ENCODE measurements at regions not wholly inside any gene's neighbourhood (a gene's known extent, or its start where the extent isn't known, plus 50 kb on each side); places are given as distances from the start of the nearest gene placed in this dataset.

- H3K36me3 ChIP-seq (ENCODE audit: control insufficient read depth, insufficient read depth, low read length): no peaks in the 10 kb centered on the region
- H3K4me3 ChIP-seq (ENCODE audit: low read depth, low read length): no peak overlapping the region
- TF ChIP-seq, protein P1, sequence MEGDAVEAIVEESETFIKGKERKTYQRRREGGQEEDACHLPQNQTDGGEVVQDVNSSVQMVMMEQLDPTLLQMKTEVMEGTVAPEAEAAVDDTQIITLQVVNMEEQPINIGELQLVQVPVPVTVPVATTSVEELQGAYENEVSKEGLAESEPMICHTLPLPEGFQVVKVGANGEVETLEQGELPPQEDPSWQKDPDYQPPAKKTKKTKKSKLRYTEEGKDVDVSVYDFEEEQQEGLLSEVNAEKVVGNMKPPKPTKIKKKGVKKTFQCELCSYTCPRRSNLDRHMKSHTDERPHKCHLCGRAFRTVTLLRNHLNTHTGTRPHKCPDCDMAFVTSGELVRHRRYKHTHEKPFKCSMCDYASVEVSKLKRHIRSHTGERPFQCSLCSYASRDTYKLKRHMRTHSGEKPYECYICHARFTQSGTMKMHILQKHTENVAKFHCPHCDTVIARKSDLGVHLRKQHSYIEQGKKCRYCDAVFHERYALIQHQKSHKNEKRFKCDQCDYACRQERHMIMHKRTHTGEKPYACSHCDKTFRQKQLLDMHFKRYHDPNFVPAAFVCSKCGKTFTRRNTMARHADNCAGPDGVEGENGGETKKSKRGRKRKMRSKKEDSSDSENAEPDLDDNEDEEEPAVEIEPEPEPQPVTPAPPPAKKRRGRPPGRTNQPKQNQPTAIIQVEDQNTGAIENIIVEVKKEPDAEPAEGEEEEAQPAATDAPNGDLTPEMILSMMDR (IDR thresholded peaks at IDR 0.05; ENCODE audit: insufficient read depth, low read length, severe bottlenecking): no peak
- peaks cover 1% of the 10 kb centered on the region for H3K27me3 ChIP-seq (ENCODE audit: control insufficient read depth, insufficient read depth, low read length)
- DNase-seq (ENCODE audit: low read depth) (no peak), FAIRE-seq (no peak)
Measured at GRCh38 chr5:72633041-72633445, 125.8 kb upstream of the ZNF366 start.

DNA sequence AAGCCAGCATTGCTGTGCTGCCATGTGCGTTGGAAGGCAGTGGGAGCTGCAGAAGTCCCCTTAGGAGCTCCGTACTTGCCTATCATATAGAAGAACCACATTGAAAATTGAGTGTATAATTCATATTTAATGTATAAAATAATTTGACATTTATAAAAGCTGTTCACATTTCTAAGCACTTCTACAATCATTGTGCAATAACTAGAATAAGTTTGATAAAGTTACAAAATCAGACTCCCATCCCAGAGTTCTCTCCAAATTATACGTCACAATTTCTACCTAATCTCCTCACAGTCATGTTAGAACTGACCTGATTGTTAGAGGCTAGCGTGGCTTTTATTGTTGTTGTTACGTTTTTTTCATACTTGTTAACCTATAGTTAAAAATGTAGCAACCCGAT is 123.5 kb upstream of the ZNF366 start:
- peaks cover 1% of the 10 kb centered on the region for H3K27me3 ChIP-seq (ENCODE audit: control insufficient read depth, insufficient read depth, low read length)
- TF ChIP-seq, protein P1 (IDR thresholded peaks at IDR 0.05; ENCODE audit: insufficient read depth, low read length, severe bottlenecking): no peak
- H3K4me3 ChIP-seq (ENCODE audit: low read depth, low read length): no peak overlapping the region
- DNase-seq (ENCODE audit: low read depth) (no peak), FAIRE-seq (no peak)
- no peaks in the 10 kb centered on the region for H3K36me3 ChIP-seq (ENCODE audit: control insufficient read depth, insufficient read depth, low read length)

DNA sequence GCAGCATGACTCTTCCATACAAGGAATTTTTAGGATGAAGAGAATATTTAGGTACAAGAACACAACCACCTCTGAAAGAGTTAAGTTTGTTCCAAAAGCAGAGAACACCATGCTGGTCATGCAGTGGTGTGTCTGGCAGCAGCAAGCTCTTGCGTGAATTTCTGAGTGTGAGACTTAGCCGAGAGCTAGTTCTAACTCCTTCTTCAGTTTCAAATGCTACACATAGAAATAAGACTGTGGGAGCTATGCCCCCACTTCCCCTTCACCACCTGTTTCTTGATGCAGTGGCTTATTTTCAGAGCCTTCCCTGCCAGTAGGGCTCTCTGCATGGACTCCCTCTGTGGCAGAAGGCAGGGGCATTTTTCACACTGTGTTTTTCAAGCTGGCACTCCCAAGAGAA is 122.9 kb upstream of the ZNF366 start:
- no peak for DNase-seq (ENCODE audit: low read depth)
- no peaks in the 10 kb centered on the region for H3K36me3 ChIP-seq (ENCODE audit: control insufficient read depth, insufficient read depth, low read length)
- peaks cover 1% of the 10 kb centered on the region for H3K27me3 ChIP-seq (ENCODE audit: control insufficient read depth, insufficient read depth, low read length)
- H3K4me3 ChIP-seq (ENCODE audit: low read depth, low read length): no peak overlapping the region
- no peak for FAIRE-seq
- TF ChIP-seq, protein P1 (IDR thresholded peaks at IDR 0.05; ENCODE audit: insufficient read depth, low read length, severe bottlenecking): no peak

DNA sequence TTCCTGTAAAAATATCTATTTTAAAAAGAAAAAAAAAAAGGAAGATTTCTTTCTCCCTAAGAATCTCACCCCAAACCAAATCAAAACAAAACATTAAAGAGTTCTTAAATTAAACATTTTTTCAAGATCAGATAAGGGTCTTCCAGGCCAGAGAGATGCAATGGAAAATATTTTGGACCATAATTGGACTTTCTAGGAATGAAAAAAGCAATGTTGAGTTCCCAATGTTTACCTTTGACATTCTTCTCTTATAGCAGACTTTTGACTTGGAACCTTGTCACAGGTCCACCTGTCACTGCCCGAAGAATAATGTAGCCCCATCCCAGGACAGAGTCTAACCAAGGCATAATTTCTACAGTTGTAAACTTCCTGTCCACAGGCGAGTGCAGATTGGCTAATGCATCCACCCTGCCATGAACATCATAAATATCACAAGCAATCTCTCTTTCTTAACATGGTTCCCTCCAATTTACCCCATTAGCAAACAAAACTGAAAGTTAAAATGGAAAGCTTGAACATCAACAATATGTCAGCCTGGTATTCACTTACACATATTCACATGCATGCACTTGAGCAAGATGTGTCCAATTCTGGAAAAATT is 121.7 kb upstream of the ZNF366 start:
- TF ChIP-seq, protein P1 (IDR thresholded peaks at IDR 0.05; ENCODE audit: insufficient read depth, low read length, severe bottlenecking): no peak
- Histone ChIP-seq H3K36me3 (ENCODE audit: control insufficient read depth, insufficient read depth, low read length) (no peaks in the 10 kb centered on the region), H3K27me3 (ENCODE audit: control insufficient read depth, insufficient read depth, low read length) (peaks cover 1% of the 10 kb centered on the region), H3K4me3 (ENCODE audit: low read depth, low read length) (no peak overlapping the region)
- FAIRE-seq: no peak
- DNase-seq (ENCODE audit: low read depth): no peak

DNA sequence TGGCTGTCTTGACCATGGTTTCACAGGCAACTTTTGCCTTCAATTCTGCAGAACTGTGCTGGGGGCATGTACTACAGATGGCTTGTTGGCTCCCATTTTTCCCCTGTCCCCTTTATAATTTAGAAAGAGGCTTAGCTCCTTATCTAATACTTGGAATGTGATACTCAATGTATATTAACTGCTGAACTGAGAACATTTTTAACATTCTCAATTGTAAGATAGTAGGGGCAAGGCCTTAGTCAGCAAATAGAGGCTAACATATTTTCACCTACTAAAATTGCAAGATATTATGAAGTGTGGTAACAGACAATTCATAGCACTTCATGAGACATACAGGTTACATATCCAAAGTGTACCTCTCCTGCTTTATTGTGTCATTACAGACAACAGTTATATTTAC is 118.1 kb upstream of the ZNF366 start:
- TF ChIP-seq, protein P1 (IDR thresholded peaks at IDR 0.05; ENCODE audit: insufficient read depth, low read length, severe bottlenecking): no peak
- DNase-seq (ENCODE audit: low read depth): no peak
- H3K36me3 ChIP-seq (ENCODE audit: control insufficient read depth, insufficient read depth, low read length): no peaks in the 10 kb centered on the region
- no peak for FAIRE-seq
- no peak overlapping the region for H3K4me3 ChIP-seq (ENCODE audit: low read depth, low read length)
- H3K27me3 ChIP-seq (ENCODE audit: control insufficient read depth, insufficient read depth, low read length): peaks cover 1% of the 10 kb centered on the region

GRCh38 chr5:72624641-72625236 is 117.5 kb upstream of the ZNF366 start:
- Histone ChIP-seq H3K36me3 (ENCODE audit: control insufficient read depth, insufficient read depth, low read length) (no peaks in the 10 kb centered on the region), H3K4me3 (ENCODE audit: low read depth, low read length) (no peak overlapping the region), H3K27me3 (ENCODE audit: control insufficient read depth, insufficient read depth, low read length) (peaks cover 1% of the 10 kb centered on the region)
- no peak for DNase-seq (ENCODE audit: low read depth)
- TF ChIP-seq, protein P1 (IDR thresholded peaks at IDR 0.05; ENCODE audit: insufficient read depth, low read length, severe bottlenecking): no peak
- FAIRE-seq: no peak

Data from bronchial epithelial cell (primary cell).